GM12878 (cell line): ENCODE measurements at regions not wholly inside any gene's neighbourhood (a gene's known extent, or its start where the extent isn't known, plus 50 kb on each side); places are given as distances from the start of the nearest gene placed in this dataset.

ENCODE experiments used
- ATAC-seq: fragments of 200-7000 bp; cut with Tn5 transposase; 3 replicates; pipeline ENCODE4 v1.9.1; 2020; ENCODE audit warnings: mild to moderate bottlenecking, moderate library complexity
- BruUV-seq: library from RNA; stranded (reverse); fragments of 400-500 nt; replicated peaks from 2 replicates; lab custom pipeline; 2021; lab: Mats Ljungman, UMichigan
- CTCF ChIA-PET: fragments of 300-600 bp; sonication (Branson Sonifier 250); formaldehyde crosslinking; extraction: SDS; loops from one replicate; lab custom pipeline; 2021; ENCODE audit warnings: inconsistent platforms; lab: Yijun Ruan, JAX
- POLR2A ChIA-PET: fragments of 350-600 bp; formaldehyde crosslinking; extraction: SDS; loops from one replicate; lab custom pipeline; 2021; ENCODE audit warnings: inconsistent platforms; lab: Charles Lee
- RAD21 ChIA-PET: fragments of 300-600 bp; sonication (Branson Sonifier 250); formaldehyde crosslinking; loops from one replicate; lab custom pipeline; 2023; ENCODE audit warnings: antibody characterized with exemption; ENCODE audit not compliant: unreplicated experiment; lab: Charles Lee
- SMC1A ChIA-PET: fragments of 300-600 bp; sonication (Branson Sonifier 250); formaldehyde crosslinking; loops from one replicate; lab custom pipeline; 2023; ENCODE audit not compliant: unreplicated experiment, uncharacterized antibody; lab: Charles Lee
- DNase-seq: peaks from one replicate; pipeline ENCODE4 v3.0.0-alpha.2; 2011; ENCODE audit warnings: low read depth, low spot score
- FAIRE-seq: peaks from 3 replicates; lab custom pipeline; 2011; peaks lifted over from hg19 to GRCh38; lab: Jason Lieb, UNC
- H2AFZ ChIP-seq: 2 replicates; pipeline ENCODE4 v1.6.0; 2011; ENCODE audit warnings: low read depth, low read length, control low read depth; ENCODE audit not compliant: control insufficient read depth
- H3K27ac ChIP-seq: 2 replicates; pipeline ENCODE4 v1.5.1; 2011; ENCODE audit warnings: control low read depth; ENCODE audit not compliant: control insufficient read depth, insufficient read depth
- H3K27me3 ChIP-seq, 2 experiments: replicated peaks in 1 of 2; 2 replicates each; pipeline versions ENCODE4 v1.6.0 to v1.6.1; 2011; ENCODE audit warnings: low read length in 1 of 2; ENCODE audit not compliant: control insufficient read depth in 2 of 2, insufficient read depth in 2 of 2
- H3K36me3 ChIP-seq, 2 experiments: 2 replicates each; pipeline ENCODE4 v1.5.1; 2011; ENCODE audit warnings: low read length in 1 of 2; ENCODE audit not compliant: control insufficient read depth in 2 of 2, insufficient read depth in 2 of 2
- H3K4me1 ChIP-seq: 2 replicates; pipeline ENCODE4 v1.6.1; 2011; ENCODE audit warnings: mild to moderate bottlenecking, low read length, moderate library complexity, mixed read lengths; ENCODE audit not compliant: control insufficient read depth, insufficient read depth
- H3K4me2 ChIP-seq: 2 replicates; pipeline ENCODE4 v1.6.0; 2011; ENCODE audit warnings: control low read depth; ENCODE audit not compliant: control insufficient read depth, insufficient read depth
- H3K4me3 ChIP-seq: fragments of 200-600 bp; sonication (generic); 2 replicates; pipeline ENCODE4 v1.5.1; 2016
- H3K79me2 ChIP-seq: 2 replicates; pipeline ENCODE4 v1.6.0; 2011; ENCODE audit warnings: low read length; ENCODE audit not compliant: control insufficient read depth, insufficient read depth
- H3K9ac ChIP-seq: 2 replicates; pipeline ENCODE4 v1.8.0; 2011; ENCODE audit warnings: low read length, control low read depth, mixed read lengths; ENCODE audit not compliant: control insufficient read depth, insufficient read depth
- H3K9me3 ChIP-seq: replicated peaks from 3 replicates; pipeline ENCODE4 v1.5.1; 2011; ENCODE audit warnings: mild to moderate bottlenecking, low read length; ENCODE audit not compliant: control insufficient read depth, insufficient read depth
- H4K20me1 ChIP-seq: 2 replicates; pipeline ENCODE4 v1.6.0; 2011; ENCODE audit not compliant: control insufficient read depth, insufficient read depth
- BACH1 ChIP-seq: fragments of 450-650 bp; IDR thresholded peaks from 2 replicates; pipeline ENCODE4 v1.6.1; 2017; ENCODE audit warnings: mild to moderate bottlenecking, borderline replicate concordance
- CBX5 ChIP-seq: sonication (generic); IDR thresholded peaks from 2 replicates; pipeline ENCODE4 v1.6.1; 2016; ENCODE audit warnings: low read depth, moderate library complexity, mild to moderate bottlenecking, inconsistent platforms
- CTCF ChIP-seq, 3 experiments: IDR thresholded peaks in 2 of 3; conservative IDR thresholded peaks in 1 of 3; 2 replicates each; pipeline ENCODE4 v1.5.1; 2011; ENCODE audit warnings: low read depth in 3 of 3, low read length in 3 of 3, mild to moderate bottlenecking in 3 of 3, control low read depth in 2 of 3, moderate library complexity in 2 of 3, inconsistent platforms in 1 of 3, mixed read lengths in 1 of 3; ENCODE audit not compliant: control insufficient read depth in 2 of 3, insufficient read depth in 1 of 3; ENCODE audit errors: extremely low read depth in 1 of 3
- EP300 ChIP-seq, 2 experiments: fragments of 150-350 bp in 1 of 2; IDR thresholded peaks; 2 replicates each; pipeline ENCODE4 v1.6.1; 2011 to 2012; ENCODE audit warnings: low read depth in 2 of 2, low read length in 2 of 2, borderline replicate concordance in 1 of 2, improper control_type of control experiment in 1 of 2, inconsistent platforms in 1 of 2; ENCODE audit not compliant: control insufficient read depth in 1 of 2
- NKRF ChIP-seq: fragments of 450-650 bp; conservative IDR thresholded peaks from 2 replicates; pipeline ENCODE4 v1.6.1; 2017; ENCODE audit warnings: mild to moderate bottlenecking, moderate library complexity
- RCOR1 ChIP-seq: conservative IDR thresholded peaks from 2 replicates; pipeline ENCODE4 v1.6.1; 2012; ENCODE audit warnings: low read depth, low read length, improper control_type of control experiment
- RELB ChIP-seq: fragments of 450-650 bp; IDR thresholded peaks from 2 replicates; pipeline ENCODE4 v1.6.1; 2017; ENCODE audit warnings: low read depth, mild to moderate bottlenecking, moderate library complexity
- RFX5 ChIP-seq: IDR thresholded peaks from 2 replicates; pipeline ENCODE4 v1.6.1; 2011; ENCODE audit warnings: low read depth, low read length, improper control_type of control experiment
- SIN3A ChIP-seq: IDR thresholded peaks from 2 replicates; pipeline ENCODE4 v1.6.1; 2012; ENCODE audit warnings: low read depth, low read length, improper control_type of control experiment
- SREBF1 ChIP-seq: IDR thresholded peaks from 2 replicates; pipeline ENCODE4 v1.6.1; 2012; ENCODE audit warnings: mild to moderate bottlenecking, low read length
- TBL1XR1 ChIP-seq: IDR thresholded peaks from 2 replicates; pipeline ENCODE4 v1.6.1; 2012; ENCODE audit warnings: low read depth, low read length, improper control_type of control experiment
- ZNF207 ChIP-seq: fragments of 450-650 bp; IDR thresholded peaks from 2 replicates; pipeline ENCODE4 v1.6.1; 2014; ENCODE audit warnings: antibody characterized with exemption, mild to moderate bottlenecking, borderline replicate concordance
- ZNF24 ChIP-seq: fragments of 450-650 bp; IDR thresholded peaks from 2 replicates; pipeline ENCODE4 v1.6.1; 2017; ENCODE audit warnings: antibody characterized with exemption, mild to moderate bottlenecking
- WGBS: methylation state at CpG from one replicate; pipeline ENCODE4 v1.1.6; 2016; ENCODE audit warnings: low lambda C conversion rate; ENCODE audit not compliant: insufficient replicate concordance, insufficient coverage; ENCODE audit errors: missing lambda C conversion rate; 5-methylcytosine and 5-hydroxymethylcytosine counted together
- in situ Hi-C: fragments of 300-500 bp; cut with MboI; formaldehyde crosslinking; loops from 9 replicates; pipeline ENCODE4 v1.14.3; 2018; ENCODE audit warnings: mixed read lengths
- intact Hi-C: fragments of 100-400 bp; cut with micrococcal nuclease; formaldehyde crosslinking; loops from one replicate; pipeline ENCODE4 v1.14.2; 2022; ENCODE audit not compliant: unreplicated experiment

GRCh38 chr1:177366091-177366490 is 195.3 kb downstream of the BRINP2 start:
- RAD21 ChIA-PET: no interaction called here
- Histone ChIP-seq H3K9me3 (no peaks in the 10 kb centered on the region), H3K4me1 (no peaks in the 10 kb centered on the region), H3K79me2 (no peaks in the 10 kb centered on the region), H3K27ac (no peak overlapping the region), H3K4me2 (no peak overlapping the region), H3K4me3 (no peak overlapping the region), H3K36me3 (no peaks in the 10 kb centered on the region), H4K20me1 (no peaks in the 10 kb centered on the region), H3K9ac (no peak overlapping the region), H2AFZ (no peak overlapping the region), H3K27me3 (0 out of 4 replicates have a peak, but pooled peaks cover 0 to 3% of the 10 kb centered on the region in 2 experiments)
- SMC1A ChIA-PET: no interaction called here
- CTCF ChIA-PET: interaction anchor here (0.6 to 1.3 kb wide), 2 partner anchors 9 to 459 kb away, joined by 3 to 5 read pairs; no protein-coding TSS in a partner anchor
- DNase-seq: no peak
- no peak for ATAC-seq
- no peak for FAIRE-seq
- intact Hi-C loops (no loop called here), in situ Hi-C loops (no loop called here)
- no TSS peak for BruUV-seq
- WGBS: 36% methylated on average over 2 of the region's 2 CpGs
- TF ChIP-seq EP300 (IDR thresholded peaks at IDR 0.05; ENCODE audit: borderline replicate concordance in 1 of 2, control insufficient read depth in 1 of 2, low read depth in 2 of 2, low read length in 2 of 2): no peak
- no peak for TF ChIP-seq ZNF24
- no peak for TF ChIP-seq SREBF1
- TF ChIP-seq ZNF207: no peak
- TF ChIP-seq CBX5: no peak
- POLR2A ChIA-PET: no interaction called here

GRCh38 chr1:177360791-177361190 is 190.0 kb downstream of the BRINP2 start:
- H3K9ac ChIP-seq: no peak overlapping the region
- no peaks in the 10 kb centered on the region for H3K79me2 ChIP-seq
- ChIA-PET POLR2A (no interaction called here), RAD21 (no interaction called here), CTCF (interaction anchor here (1.0 kb wide), 1 partner anchor 104 kb away, joined by 3 read pairs; no protein-coding TSS in a partner anchor), SMC1A (no interaction called here)
- no TSS peak for BruUV-seq
- no peak overlapping the region for H3K4me2 ChIP-seq
- intact Hi-C loops: no loop called here
- no peak overlapping the region for H2AFZ ChIP-seq
- FAIRE-seq: no peak
- no peak for DNase-seq
- no peaks in the 10 kb centered on the region for H3K4me1 ChIP-seq
- no peaks in the 10 kb centered on the region for H4K20me1 ChIP-seq
- no peaks in the 10 kb centered on the region for H3K36me3 ChIP-seq
- H3K27ac ChIP-seq: no peak overlapping the region
- in situ Hi-C loops: no loop called here
- no peak overlapping the region for H3K4me3 ChIP-seq
- ATAC-seq: no peak
- 38% methylated on average over 2 of the region's 2 CpGs for WGBS
- no peaks in the 10 kb centered on the region for H3K9me3 ChIP-seq
- 0 out of 4 replicates have a peak, but pooled peaks cover 0 to 3% of the 10 kb centered on the region in 2 experiments for H3K27me3 ChIP-seq
- TF ChIP-seq SIN3A (no peak), ZNF207 (no peak), RFX5 (no peak), CTCF (IDR thresholded peaks at IDR 0.05 in 2 of 3, conservative IDR thresholded peaks at IDR 0.05 in 1 of 3; ENCODE audit: control insufficient read depth in 2 of 3, extremely low read depth in 1 of 3, insufficient read depth in 1 of 3, low read depth in 3 of 3, low read length in 3 of 3) (no peak), RELB (no peak), NKRF (no peak), RCOR1 (no peak), TBL1XR1 (no peak), BACH1 (no peak)
